ENCODE measurements at regions not wholly inside any gene's neighbourhood (a gene's known extent, or its start where the extent isn't known, plus 50 kb on each side); places are given as distances from the start of the nearest gene placed in this dataset.

DNA sequence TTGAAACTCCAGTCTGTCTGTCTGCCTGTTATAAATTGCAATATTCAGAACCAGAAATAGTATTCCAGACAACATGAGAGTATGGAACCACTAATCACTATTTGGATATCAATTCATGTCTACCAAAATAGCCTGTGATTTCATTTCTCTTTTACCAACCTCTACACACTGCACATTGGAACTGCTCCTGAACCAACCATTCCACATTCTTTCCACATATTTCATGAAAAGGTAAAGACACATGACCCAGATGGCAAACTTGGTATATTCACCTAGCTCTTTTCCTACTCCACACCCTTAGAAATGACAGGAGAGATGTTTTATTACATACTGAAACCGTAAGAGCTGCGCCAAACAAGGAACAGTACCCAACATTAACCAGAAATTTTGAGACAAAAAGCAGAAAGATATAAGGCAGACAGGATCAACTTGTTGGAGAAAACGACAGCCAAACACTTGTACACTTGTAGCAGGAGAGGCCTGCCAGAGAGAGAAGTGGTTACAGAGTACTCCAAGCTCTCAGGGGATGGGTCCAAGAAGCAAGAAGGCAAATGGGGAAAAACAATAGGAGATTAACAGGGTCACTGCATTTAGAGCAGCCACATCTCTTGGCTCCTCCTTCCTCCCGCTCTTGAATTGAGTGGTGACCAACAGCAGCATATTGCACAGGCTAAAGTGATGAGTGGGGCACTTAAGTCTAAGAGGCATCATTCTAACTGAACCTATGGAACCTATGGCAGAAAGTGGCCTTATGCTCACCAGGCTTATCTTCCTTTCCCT lies 148.7 kb downstream of the SETD4 start:
- TF ChIP-seq, protein P1, sequence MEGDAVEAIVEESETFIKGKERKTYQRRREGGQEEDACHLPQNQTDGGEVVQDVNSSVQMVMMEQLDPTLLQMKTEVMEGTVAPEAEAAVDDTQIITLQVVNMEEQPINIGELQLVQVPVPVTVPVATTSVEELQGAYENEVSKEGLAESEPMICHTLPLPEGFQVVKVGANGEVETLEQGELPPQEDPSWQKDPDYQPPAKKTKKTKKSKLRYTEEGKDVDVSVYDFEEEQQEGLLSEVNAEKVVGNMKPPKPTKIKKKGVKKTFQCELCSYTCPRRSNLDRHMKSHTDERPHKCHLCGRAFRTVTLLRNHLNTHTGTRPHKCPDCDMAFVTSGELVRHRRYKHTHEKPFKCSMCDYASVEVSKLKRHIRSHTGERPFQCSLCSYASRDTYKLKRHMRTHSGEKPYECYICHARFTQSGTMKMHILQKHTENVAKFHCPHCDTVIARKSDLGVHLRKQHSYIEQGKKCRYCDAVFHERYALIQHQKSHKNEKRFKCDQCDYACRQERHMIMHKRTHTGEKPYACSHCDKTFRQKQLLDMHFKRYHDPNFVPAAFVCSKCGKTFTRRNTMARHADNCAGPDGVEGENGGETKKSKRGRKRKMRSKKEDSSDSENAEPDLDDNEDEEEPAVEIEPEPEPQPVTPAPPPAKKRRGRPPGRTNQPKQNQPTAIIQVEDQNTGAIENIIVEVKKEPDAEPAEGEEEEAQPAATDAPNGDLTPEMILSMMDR (IDR thresholded peaks at IDR 0.05): no peak
- TF ChIP-seq POLR2AphosphoS5 (IDR thresholded peaks at IDR 0.05) (no peak), POLR2A (IDR thresholded peaks at IDR 0.05) (no peak)

Measured in upper lobe of left lung (tissue), 4 donors.